GM18870 (cell line): ENCODE measurements at regions not wholly inside any gene's neighbourhood (a gene's known extent, or its start where the extent isn't known, plus 50 kb on each side); places are given as distances from the start of the nearest gene placed in this dataset.

Experiments used
- ATAC-seq: cut with Tn5 transposase; IDR thresholded peaks from one replicate; pipeline ENCODE4 v1.9.1; 2021; ENCODE audit warnings: moderate library complexity; ENCODE audit not compliant: unreplicated experiment

DNA sequence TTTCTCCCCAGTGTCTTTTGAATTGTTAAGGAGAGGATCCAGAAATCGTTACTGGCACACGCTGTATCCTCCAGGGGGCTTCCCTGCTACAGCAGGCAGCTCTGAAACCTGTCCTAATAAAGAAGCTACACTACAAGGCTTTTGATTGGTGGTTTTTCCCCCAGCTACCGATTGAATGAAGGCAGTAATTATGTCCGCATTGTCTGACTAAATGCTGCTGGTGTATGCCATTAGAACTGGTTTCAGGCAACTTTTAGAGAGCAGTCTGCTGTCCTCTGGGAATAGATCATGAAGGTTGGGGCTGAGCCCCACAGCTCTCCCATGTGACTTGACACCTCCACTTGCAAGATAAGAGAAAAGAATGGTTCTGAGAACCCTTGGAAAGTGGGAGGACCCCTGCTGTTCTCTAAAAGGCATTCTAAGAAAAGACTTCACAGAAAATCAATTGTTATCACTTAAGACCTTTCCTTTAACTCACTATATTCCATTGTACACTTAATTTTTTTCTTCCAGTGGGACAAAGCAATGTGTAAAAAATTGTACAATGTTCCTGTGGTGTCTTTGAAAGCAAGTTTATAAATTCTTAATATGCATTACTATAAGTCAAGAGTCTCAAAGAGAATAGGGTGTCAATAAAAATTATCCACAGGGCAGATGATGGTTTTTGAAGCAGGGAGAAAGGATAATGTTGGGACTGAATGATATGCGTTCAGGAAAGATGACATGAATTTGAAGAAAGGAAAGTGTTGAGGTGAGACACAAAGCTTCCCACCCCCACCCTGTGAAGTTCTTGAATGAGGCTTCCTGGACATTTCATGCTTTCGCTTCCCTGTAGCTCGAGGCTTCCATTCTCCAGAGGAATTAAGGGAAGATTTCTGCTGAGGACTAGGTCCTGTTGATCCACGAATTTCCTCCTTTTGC is 53.0 kb upstream of the DAZL start:
- no peak for ATAC-seq

DNA sequence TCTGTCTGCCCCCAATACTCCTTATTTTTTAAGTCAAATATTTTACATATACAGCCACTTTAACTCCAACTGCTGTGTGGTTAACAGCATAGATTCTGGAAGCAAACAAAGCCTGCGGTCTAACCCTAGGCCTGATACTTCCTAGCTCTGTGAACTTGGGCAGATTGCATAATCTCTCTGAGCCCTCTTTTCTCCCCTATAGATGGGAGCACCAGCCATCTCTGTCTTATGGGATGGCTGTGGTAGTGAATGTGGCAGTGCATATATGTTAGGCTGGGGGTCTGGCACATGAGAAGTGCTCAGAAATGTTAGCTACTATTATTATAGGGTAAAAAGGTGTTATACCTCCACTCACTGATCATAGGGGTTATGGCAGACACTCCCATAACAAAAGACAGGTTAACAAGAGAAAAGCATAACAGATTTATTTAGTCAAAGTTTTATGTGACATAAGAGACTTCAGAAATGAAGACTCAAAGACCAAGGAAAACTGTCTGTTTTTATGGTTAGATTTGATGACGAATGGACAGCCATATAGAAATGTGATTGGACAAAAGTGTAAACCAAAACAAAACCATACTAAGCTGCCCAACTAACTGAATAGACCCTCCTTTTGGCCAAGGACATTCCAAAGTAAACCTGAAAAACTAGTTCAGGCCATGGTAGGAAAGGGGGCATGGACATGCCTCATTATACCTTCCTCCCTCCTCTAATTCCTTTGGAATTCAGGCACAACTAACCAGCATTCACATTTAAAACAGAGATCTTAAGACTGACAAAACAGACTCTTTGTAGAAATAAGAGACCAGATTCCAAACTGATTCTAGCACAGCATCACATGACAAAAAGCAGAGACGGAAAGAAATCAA is 53.9 kb upstream of the DAZL start:
- ATAC-seq, result no peak

DNA sequence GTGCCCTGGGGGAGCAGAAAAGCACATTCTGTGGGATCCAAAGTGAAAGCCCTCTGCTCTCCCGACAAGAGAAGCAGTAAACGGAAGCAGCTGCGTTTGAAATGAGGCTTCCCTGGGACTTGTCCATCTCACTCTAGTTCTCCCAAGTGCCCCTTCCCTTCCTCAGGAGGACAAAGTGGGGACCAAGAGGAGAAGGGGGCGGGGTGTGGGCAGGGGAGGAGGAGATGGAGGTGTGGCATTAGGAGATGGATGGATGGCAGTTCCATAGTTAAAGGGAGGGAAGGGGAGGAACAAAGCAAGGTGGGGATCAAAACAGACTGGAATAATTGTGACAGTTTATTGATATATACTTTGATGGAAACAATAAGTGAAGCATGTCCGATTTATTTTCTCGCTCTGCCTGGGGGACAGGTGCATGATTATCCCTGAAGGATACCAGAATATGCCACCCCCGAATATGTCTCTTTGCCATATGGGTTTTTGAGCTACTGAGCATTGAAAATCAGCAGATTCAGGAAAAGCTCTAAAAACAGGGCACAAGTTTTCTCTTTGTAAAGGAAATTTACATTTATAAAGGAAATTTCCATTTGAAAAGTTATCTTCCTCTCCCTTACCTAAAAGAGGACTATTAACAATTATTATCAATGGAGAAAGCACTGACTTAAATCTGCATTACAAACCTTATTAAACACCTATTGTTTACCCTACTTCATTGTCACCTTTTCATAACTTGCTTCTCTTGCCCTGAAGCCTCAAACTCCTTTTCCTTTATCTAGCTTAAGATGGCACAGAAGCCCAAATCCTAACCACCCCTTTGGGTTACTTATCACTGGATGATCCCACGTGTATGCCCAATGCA is 58.9 kb upstream of the DAZL start:
- ATAC-seq, result no peak

DNA sequence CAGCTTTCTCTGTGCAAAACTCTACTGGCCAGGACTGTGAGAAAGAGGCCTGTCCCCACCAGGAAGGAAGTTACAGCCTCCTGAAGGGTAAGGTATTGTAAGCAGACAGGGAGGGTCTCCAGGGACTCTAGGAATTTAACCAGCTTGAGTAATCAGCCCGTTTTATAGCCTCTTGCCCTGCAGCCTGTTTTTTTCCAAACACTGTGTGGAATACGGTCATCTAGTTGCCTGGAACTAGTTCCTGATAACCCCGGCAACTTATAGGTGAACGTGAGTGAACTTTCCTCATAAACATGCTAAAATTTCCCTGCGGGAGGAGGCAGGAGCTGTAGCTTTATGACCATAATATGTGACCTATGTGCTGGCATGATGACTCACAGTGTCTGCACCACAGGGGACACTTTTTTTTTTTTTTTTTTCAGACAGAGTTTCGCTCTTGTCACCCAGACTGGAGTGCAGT is 60.1 kb upstream of the DAZL start:
- ATAC-seq, result no peak

DNA sequence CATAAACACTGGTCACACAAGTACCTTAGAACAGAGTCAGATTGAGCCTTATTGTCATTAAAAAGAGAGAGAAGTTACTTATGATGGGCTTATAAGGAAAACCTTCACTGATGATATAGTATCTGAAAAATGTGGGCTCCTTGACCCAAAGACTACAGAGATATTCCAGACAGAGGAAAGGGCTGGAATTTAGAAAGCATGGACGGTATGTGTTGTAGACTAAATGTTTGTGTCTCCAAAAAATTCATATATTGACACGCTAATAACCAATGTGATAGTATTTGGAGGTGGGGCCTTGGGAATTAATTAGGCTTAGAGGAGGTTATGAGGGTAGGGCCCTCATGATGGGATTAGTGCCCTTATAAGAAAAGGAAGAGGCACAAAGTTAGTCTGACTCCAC is 61.0 kb upstream of the DAZL start:
- no peak for ATAC-seq

DNA sequence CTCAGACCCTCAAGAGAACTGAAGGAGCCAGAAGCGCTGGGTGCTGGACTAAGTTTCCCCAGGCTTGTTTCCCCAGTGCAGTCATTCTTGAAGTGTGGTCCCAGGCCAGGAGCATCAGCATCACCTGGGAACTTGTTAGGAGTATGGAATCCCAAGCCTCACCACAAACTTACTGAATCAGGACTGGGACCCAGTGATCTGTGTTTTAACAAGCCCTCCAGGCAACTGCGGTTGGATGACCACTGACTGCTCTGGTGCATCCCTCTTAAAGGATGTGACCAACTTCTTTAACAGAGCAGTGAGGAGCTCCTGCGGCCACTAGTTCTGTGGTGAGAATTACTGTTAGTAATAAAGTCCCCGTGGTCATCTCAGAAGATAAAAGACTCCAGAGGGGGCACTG is 62.4 kb upstream of the DAZL start:
- ATAC-seq, result no peak

DNA sequence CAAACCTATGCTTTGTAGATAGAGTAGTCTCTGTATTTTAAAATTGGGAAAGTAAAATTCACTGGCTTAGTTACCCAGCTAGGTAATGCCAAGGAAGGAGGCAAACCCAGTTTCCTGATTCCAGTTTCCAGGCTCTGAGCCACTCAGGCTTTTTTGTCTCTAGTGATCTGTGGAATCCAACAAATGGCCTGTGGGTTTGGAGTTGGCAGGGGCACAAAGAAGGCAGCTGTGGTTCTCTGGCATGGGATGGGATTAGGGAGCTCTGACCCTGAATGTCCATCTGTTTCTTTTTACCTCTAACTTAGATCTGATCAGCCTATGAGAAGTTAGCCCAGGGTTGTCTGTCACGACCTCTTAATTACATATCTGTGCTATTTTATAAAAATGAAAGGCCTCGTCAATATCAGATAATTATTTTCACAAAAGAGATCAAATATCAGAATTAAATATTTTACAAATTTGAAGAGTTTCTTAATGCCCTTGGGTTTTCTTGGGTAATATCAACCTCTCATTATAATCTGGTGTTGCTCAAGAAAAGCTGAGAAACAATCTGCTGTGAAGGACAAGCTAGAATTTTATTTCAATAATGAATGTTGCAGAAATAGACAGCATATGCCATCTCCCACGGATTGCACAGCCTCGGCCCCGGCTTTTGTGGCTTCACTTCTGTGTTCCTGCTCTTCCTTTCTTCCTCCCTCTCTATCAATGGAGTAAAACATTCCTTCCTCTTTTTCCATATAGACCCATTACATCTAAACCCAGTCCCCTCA is 63.7 kb upstream of the DAZL start:
- ATAC-seq, result no peak

DNA sequence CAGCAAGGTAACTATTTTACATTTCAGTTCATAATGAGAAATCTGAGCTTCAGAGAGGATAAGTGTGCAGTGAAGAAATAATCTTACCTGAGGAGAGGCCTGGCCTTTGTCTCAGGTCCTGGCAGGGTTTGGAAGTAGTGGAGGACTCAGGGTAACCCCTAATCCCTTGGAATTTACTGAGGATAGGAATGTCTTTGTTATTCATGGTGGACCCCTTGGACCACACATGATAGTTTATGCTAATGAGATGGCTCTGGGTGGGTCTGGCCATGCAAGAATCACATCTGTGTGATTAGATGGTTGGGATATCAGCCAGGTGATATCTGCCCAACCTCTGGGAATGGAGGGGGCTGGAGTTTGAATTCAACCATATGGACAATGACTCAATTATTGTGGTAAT is 65.0 kb upstream of the DAZL start:
- no peak for ATAC-seq

DNA sequence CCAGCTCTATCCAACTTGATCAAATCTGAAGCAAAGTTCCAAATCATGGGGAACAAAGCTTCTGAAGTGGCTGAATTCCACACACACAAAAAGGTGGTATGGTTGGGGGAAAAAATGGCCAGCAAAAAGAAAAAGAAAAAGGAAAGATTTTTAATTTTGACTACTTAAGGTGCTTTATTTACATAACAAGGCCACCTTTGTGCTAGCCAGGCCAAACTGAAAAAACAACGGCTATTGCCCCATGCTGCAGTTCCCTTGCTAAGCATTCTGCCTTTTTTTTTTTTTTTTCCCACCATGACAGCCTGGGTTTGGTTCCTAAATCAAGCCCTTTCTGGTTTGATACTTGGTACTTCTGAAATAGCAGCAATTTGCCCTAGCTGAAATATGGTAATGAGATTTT is 66.5 kb upstream of the DAZL start:
- no peak for ATAC-seq

DNA sequence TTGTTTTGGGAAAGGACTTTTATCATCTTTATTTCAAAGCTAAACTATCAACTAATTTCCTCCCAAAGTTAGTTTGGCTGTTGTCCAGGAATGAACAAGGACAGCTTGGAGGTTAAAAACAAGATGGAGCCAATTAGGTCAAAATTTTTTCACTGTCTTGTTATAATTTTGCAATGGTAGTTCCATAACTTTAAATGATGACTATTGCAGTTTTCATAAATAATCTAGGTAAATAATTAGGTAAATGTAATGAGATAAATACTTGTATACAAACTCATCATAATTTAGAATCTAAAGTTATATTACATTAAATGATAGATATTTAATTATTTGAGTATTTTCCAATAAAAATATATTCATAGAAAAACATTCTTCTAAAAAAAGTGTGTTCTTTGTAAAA is 68.3 kb upstream of the DAZL start:
- no peak for ATAC-seq

DNA sequence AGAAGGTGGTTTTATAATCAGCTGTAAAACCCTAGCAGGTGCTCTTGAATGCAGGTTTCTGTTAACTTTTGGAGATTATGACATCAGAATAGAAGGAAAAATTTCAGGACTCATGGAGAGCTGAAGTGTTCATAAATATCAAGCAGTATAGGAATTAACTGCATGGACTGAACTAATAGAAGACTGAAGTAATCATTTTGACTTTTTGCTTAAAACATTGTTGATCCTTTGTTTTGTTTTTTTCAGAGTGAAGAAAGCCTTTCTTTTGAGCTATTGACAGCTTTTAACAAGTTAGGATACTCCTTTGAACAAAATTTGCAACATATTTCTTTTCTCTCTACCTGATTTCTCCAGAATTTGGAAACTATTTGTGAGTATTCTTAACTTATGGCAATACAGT is 70.6 kb upstream of the DAZL start:
- no peak for ATAC-seq

DNA sequence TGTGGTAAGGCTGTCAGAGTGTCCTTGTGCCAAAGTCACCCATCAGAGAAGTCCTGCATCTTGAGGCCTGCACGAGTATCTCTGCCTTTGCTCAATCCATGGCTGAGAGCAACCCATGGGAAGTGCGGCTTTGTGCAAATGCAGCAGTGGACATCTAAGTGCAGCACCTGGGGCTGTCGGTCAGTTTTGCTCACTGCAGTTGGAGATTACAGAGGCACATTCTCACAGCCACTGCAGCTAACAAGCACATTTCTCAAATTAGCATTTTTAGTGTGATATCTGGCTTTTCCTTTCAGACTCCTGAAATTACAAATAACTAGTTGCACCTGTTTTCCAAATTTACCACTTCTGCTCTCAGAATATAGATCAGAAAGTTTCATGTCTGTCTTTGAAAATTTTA is 81.5 kb upstream of the DAZL start:
- ATAC-seq, result no peak

DNA sequence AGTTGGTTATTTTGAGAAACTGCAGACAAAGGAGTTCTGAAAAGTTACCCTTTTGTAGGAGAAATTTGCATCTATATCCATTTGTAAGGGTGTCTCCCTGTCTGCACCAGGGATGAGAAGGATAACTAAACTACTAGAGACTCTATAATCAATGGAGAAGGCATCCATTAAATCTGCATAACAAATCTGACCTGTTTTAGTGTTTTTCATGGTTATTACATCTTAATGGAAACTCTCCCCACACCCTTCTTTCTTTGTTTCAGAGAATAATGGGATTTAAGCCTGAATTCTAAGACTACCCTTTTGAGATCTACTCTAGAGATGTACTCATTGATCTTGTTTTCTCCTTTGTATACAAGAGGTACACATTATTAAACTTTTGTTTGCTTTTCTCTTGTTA is 82.0 kb upstream of the DAZL start:
- ATAC-seq, result no peak

DNA sequence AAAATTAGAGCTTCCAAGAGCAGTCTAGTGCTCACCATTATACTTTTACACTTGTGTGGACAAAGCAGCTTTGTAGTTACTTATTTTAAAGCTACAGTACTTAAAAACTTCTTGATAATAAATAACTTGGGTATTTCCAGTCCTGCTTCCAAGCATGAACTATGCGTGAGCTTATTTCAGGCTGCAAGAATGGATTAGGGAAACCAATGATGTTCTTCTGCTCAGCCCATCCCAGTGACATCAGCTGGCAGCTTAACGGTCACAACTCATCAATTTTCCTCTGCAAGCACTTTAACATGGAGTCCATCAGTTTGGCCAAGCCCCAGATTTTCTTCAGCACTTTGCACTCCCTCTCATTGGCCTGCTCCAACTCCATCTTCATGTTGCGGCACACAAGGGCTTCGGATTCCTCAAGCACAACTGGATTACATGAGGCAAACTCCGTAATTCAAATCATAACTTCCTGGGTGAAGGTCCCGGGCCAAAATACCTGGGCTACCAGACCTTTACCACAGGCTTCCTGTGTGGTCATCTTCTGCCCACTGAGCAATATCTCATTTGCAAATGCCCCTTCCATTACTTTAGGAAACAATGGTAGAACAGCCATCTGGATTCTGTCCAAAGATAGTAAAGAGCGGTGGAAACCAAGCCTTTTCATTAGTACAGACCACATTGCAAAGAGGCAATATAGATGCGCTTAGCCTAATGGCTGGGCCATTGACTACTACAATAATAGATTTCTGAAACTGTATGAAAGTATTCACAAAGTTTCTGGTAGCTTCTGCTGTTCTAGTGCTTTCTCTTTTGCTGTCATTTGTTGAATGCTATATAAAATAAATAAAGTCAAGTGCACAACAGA is 87.5 kb upstream of the DAZL start:
- ATAC-seq, result no peak

DNA sequence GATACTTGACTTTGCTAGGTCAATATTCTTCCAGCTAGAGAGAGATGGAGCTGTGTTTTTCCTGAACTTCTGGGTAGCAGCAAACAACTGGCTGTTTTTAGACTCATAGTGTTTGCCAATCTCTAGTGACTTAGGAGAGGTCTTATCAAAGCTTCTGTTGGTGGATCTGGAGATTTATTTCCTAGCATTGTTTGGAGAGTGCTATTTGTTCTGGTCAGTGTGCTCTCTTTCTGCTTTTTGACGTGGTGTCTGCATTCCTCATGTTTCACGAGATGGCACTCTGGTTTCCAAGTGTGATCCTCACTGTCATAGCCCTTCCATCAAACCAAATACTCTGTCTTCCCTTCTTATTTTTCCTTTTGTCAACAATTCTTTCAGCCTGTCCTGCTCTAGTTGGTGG is 88.6 kb upstream of the DAZL start:
- no peak for ATAC-seq

DNA sequence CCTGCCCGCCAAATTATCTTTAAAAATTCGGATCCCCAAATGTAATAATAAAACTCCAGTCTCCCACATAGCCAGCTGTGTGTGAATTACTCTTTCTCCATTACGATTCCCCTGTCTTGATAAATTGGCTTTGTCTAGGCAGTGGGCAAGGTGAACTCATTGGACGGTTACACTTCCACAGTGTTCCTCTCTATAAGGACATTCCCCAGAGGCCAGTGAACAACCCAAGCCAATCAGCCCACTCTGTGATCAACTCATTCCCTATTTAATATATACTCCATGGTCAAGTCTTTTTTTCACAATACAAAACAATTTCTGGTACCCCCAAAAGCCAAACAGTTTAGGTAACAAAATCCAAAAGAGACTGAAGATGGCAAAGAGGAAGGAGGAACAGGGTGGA is 90.5 kb upstream of the DAZL start:
- ATAC-seq, result no peak

DNA sequence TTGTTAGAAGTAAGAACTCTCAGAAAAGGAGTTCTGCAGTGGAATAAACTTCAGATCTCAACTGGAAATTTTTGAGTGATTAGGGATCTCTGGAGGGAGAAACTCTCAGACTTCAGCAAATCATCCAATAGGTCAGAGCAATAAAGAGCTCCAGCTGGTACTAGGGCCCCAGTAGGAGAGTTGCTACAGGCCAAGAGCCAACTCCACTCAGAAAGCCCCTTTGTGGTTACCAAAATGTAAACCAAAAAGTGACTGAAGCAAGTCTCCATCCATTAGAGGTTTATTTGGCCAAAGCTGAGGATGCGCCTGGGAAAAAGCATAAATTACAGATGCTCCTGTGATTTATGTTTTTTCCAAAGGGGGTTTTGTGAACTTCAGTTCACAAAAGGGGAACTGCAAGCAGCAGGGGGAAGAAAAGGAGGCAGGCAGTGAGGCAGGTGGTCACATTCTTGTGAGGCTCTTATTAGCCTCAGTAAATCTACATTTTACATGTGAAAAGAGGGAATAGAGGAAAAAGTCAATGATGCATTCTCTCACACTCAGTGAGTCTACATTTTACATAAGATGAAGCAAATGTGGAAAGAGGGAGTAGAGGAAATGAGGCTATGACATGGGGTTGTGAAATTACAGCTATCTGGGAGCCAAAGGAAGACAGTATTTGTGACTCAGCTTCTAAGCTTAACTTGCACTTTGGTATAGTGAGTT is 92.4 kb upstream of the DAZL start:
- no peak for ATAC-seq

DNA sequence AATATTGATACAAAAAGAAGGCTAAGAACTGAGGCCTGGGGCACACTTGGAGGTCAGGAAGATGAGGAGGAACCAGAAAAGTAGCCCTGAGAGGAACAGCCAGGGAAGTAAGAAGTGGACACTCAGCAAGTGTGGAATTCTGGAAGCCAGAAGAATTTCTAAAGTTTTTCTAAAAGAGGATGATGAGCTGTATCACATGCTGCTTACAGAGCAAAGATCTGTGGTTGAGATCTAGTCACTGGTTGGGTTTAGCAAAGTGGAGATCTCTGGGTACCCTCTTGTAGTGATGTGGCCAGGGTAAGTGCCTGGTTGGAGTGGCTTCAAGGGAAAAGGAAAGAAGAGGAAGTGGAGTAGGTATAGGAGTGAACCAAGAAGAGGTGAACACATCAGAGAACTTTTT is 95.4 kb upstream of the DAZL start:
- ATAC-seq, result no peak

DNA sequence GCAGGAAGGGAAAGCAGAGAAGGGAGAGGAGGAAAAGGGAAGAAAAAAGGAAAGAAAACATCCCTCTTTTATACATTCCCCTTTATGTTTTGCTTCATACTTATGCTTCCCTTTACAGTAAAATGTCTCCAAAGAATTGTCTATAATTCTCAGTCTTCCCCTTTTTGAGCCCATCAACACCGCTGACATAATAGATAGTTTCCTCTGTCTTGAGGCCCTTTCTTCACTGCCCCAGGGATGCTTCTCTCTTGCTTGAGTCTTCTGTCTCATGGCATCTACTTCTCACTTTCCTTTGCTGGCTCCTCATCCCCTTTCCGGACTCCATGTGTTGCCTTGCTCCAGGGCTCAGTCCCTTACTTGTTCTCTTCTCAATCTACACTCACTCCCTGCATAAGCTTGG is 99.7 kb upstream of the DAZL start:
- no peak for ATAC-seq
